Pons (tissue), 1 donor: ENCODE measurements at regions not wholly inside any gene's neighbourhood (a gene's known extent, or its start where the extent isn't known, plus 50 kb on each side); places are given as distances from the start of the nearest gene placed in this dataset.

ENCODE experiments used
- DNase-seq: peaks from one replicate; pipeline ENCODE4 v3.0.0-alpha.2; 2016; ENCODE audit warnings: low spot score

DNA sequence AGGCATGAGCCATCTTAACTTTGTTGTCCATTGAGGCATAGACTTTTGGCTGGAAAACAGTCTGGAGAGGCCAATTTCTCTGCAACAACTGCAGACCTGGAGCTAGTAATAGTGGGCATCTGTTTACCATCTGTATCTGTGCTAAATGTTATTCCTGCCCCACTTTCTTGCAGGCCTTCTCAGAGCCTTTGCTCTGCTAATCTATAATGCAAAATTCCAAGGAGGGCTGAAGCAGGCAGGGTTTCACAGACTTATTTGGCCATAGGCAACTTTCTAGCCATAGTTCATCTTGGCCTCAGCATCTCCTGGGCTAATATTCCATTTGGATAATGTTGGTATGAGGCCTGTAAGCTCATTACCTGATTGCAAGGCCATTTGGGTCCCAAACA is 124.5 kb upstream of the CSF3R start:
- no peak for DNase-seq

DNA sequence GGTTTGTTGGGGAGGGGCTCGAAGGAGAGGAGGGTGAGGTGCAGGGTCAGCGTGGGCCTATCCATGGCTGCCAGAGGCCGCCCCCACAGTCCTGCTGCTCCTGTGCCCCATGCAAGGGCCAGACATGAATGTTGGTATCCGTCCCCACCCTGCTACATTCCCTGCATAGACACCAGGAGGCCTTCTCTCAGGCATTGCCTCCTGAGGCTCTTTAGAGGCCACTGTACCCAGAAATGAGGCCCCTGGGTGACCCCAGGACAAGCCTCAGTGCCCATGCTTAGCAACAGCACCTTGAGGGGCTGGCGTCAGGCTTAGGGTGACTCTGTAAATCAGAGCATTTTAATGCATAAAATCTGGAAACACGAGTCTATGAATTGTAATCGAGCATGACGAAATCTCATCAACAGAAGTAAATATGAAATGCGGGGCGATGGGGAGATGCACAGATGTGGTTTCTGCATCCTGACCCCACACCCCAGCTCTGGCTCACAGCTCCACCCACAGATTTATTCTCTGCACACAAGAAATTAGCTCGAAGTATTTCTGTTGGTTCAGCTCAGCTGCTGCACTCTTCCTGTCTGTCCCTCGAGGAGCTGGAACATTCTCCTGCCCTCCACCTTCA is 124.0 kb upstream of the CSF3R start:
- no peak for DNase-seq

DNA sequence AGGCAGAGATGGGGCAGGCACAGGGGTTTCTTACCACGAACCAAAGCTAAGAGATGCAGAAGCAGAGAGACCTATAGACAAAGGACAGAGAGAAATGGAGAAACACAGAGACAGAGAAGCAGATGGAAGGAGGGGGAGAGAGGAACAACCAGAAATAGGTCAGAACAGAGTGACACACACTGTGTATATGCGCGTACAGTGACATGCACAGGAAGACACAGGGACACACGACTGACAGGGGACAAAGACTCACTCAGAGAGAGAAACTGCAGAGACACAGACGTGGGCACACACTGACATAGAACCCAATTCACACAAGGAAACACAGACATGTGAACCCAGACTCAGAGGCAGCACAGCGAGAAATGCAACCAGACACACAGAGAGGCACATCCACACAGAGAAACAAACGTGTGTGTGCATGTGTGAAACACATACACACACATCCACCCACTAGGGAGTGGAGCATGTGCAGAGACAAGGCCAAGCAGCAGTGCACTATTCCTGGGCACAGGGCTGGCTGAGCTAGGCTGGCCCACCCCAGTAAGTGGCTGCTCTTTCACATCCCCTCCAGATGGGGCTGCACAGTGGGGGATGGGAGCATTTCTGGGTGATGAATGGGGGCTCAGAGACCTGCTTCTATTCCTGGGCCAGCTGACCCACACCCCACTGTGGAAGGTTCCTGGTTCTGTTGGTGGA is 123.4 kb upstream of the CSF3R start:
- no peak for DNase-seq

DNA sequence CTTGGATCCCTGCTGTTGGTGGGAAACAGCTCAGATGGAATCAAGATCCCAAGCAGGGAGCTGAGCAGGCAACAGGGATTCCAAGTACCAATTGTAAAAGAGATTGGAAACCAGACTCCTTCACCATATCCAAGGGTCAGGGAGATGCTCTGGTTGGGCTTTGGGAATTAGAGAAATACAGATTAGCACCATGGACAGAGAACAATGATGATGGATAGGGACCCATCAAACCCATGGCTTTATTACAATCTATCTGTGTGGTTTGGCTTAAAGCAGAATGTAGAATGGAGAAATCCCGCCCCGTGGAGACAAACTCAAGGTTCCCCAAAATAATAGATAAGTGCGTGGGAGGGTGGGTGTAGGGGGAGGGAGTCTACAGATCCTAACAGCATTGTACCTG is 120.7 kb upstream of the CSF3R start:
- DNase-seq = no peak

GRCh38 chr1:36602184-36602583 is 119.5 kb upstream of the CSF3R start:
- no peak for DNase-seq

- no peak for DNase-seq
Observed at GRCh38 chr1:36599828-36600227, 117.1 kb upstream of the CSF3R start.

GRCh38 chr1:36597514-36597913 is 114.8 kb upstream of the CSF3R start:
- no peak for DNase-seq

DNA sequence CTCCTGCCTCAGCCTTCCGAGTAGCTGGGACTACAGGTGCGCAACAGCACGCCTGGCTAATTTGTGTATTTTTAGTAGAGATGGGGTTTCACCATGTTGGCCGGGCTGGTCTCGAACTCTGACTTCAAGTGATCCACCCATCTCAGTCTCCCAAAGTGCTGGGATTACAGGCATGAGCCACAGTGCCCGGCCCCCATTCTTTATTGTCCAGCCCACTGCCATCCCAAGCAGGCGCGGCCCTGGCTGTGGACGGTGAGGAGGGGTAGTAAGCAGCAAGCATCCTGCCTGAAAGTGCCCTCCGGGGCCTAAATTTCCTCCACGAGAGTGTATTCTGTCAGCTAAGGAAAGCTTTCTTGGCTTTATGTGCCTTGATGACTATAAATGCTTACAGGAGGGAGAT is 113.2 kb upstream of the CSF3R start:
- no peak for DNase-seq

- DNase-seq = no peak
Observed at GRCh38 chr1:36595349-36595748, 112.6 kb upstream of the CSF3R start.

DNA sequence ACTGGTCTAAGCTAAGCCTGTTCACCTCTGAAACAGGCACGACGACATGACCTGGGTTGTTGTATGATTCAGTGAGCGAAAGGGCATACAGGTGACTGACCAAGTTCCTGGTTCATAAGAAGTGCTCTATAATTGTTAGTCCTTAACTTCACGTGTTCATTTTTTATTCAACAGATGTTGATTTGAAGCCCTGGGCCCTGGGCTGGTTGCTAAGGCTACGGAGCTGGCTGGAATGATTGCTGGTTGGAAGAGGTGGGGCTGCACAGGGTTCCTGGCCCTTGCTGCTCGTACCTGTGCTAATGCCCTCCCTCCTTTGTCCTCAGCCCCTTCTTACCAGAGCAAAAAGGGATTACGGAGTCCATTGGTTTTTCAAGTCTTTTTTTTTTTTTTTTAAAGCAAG is 111.3 kb upstream of the CSF3R start:
- no peak for DNase-seq

DNA sequence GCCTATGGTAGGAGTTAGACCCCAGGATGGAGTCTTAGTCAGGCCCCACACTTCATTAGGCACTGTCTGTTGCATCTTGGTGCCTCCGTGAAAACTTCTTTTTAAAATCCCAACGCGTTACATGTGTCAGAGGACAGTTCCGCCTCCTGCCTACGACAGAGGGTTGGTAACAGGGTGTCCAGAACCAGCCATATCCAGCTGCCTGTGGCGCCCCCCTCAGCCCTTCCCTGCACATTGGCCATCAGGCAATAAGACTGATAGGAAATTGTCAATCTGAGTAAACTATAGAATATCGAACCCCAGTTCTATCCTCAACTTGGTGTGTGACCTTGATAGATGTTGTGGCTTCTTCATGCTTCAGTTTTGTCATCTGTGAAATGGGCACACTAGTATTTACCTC is 108.6 kb upstream of the CSF3R start:
- no peak for DNase-seq

GRCh38 chr1:36590771-36591170 is 108.1 kb upstream of the CSF3R start:
- DNase-seq = no peak

GRCh38 chr1:36590264-36590663 is 107.6 kb upstream of the CSF3R start:
- DNase-seq = no peak

DNA sequence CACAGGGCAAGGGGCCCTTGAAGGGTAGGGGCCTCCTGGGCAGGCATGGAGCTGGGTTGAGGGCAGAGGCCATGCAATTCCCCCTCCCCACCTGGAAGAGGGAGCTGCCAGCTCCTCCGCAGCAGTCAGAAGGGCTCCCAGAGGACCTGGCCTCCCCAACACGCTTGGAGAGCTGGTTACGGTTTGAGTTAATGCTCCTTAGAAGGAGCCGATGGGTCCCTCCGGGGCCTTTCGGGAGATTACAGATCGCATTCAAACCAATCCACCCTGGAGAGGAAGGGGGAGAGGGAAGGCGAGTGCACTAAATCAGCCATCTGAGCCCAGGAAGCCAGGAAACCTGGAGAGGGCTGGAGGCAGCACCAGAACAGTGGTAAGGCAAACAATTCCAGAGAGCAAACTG is 106.3 kb upstream of the CSF3R start:
- DNase-seq = no peak

- no peak for DNase-seq
Observed at GRCh38 chr1:36585569-36586548, 103.1 kb upstream of the CSF3R start.

DNA sequence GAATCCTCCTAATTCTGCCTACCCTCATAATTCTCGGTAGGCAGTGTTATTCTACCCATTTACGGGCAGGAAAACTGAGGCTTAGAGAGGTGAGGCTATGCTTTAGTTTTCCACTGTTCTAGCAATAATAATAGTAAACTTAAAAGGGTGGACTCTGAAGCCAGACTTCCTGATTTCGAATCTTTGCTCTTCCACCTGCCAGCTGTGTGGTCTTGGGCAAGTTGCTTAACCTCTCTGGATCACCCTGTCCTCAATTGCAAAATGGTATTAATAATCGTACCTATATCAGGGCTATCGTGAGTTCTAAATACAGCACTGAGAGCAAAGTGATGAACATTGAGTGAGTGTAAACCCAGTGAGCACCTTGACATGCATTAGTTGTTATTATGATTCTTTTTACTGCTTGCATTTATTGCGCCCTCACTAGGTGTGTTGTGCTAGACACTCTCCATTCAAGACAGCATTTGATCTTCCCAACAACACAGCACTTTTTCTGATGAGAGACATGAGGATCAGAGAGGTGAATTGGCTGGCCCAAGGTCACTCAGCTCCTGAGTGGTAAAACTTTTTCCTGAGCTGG is 102.3 kb upstream of the CSF3R start:
- DNase-seq = no peak

- DNase-seq = no peak
Observed at GRCh38 chr1:36583980-36584782, 101.5 kb upstream of the CSF3R start.

DNA sequence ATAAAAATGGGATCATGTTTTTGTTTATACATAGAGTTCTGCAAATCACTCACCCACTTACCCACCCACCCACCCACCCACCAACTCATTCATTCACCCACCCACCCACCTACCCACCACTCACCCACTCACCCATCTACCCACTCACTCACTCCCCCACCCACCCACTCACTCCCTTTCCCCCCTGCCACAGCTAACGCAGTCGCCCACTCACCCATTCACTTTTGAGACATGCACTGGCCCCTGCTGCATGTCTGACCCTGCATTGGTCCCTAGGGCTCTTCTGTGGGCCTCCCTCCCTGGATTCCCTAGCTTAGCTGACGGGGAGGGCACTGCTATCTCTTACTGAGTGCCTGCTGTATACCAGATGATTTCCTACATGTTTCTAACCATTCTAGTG is 100.4 kb upstream of the CSF3R start:
- no peak for DNase-seq

DNA sequence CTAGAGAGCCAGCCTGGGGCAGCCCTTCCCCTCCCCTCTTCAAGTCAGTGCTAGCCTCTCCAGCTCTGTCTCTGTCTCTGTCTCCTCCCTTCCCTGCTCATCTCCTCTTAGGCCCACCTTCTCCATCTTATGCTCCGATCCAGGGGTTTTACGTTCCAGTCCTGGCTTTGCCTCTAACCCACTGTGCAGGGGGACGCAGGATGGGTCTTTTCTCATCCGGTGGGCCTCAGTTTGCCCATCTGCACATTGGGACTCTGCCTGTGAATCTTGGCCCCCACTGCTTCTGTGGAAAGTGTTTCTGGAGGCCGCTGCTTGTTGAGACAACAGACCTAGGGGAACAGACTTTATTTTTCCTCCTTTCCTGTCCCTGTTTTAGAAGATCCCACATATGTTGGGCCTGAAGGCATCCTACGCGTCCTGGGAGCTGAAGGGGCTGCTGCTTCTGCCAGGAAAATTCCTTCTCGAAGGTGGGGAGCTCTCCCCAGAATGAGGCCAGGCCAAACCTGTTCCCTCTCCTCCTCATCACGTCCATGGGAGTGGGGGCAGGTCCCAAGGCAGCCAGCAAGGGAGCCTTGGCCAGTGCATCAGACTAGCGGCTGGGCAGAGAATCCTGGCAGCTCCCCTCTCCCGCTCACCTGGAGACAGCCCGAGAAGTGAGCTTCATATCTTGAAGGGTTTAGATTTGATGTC is 99.5 kb upstream of the CSF3R start:
- DNase-seq = no peak

DNA sequence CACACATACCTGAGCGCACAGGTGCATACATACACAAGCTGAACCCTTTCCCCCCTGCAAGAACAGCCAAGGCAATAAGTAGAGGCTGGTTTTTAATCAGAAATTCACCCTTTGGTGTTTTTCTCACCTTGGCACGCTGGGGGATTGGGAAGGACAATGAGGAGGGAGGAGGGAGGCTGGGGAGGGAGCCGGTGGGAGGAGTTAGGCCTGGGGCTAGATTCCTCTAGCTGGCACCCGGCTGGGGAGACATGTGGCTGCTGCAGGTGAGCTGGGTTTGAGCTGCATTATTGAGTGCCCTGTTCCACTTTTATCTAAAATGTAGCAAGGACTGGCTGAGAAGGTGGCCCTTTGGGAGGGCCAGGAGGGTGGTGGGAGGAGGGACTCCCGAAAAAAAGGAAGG is 97.8 kb upstream of the CSF3R start:
- no peak for DNase-seq

- no peak for DNase-seq
Observed at GRCh38 chr1:36579039-36579438, 96.3 kb upstream of the CSF3R start.
